GM21717 (cell line): ENCODE measurements at regions not wholly inside any gene's neighbourhood (a gene's known extent, or its start where the extent isn't known, plus 50 kb on each side); places are given as distances from the start of the nearest gene placed in this dataset.

Experiments used
- ATAC-seq: cut with Tn5 transposase; IDR thresholded peaks from one replicate; pipeline ENCODE4 v1.9.1; 2021; ENCODE audit warnings: mild to moderate bottlenecking, moderate library complexity; ENCODE audit not compliant: unreplicated experiment

DNA sequence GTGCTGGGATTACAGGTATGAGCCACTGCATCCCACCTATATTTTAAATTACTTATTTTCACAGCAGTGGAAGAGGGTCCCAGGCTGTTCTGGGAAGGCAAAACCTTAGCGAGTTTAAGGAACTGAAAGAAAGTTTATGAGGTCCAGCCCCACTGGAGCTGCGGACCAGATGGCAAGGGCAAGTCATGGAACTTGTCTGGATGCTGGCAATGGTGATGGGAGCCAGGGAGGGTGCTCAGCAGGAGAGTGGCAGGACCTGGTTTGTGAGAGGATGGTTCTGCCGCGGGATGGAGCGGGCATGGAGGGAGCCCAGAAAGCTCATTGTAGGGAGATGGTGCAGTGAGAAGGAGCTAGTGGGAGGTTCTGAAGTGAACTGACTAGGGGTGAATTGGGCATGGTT, 50.6 kb upstream of the SLC45A1 start:
- ATAC-seq, result no peak

DNA sequence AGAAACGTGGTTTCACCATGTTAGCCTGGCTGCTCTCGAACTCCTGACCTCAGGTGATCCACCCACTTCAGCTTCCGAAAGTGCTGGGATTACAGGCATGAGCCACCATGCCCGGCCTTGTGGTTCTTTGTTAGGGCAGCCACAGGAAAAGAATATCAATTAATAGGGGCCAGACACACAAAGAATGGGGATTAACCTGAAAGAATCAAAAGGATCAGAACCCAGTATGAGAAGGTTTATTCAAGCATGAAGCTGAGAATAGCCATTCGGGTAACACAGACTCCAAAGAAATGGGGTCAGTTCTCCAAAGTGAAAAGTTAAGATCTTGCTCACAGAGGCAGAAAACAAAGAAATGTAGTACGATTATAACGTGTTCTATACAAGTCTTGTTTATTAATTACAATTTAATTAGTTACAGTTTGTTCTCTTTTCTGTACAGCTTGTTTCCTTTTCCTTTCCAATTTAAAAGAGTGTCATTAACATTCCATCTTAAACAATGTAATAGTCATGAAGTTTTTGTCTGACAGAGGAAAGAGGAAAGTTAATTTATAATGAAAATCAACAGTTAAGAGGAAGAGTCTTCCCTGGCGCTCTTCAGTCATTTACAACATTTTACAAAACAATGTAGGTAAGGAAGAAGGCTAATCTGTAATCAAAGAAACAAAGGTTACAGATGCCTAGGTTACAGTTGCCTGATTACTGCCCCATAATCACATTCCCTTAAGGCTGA, 51.3 kb upstream of the SLC45A1 start:
- no peak for ATAC-seq

DNA sequence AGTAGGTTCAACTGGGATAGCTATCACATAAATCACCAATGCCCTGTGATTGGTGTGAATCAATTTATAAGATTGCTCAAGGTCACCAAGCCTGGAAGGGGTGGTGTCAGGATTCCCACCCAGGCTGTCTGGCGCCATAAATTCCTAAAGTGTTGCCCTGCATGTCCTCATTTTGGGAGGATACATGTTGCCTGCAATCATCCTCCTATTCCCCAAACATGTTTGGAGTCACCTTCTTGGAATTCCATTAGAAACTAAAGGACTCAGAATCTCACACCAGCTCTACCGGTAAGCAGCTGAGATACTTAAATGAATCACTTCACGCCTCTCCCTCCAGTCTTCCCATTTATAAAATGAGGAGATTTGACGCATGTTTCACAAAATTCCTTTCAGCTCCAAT, 54.1 kb upstream of the SLC45A1 start:
- ATAC-seq, result no peak

DNA sequence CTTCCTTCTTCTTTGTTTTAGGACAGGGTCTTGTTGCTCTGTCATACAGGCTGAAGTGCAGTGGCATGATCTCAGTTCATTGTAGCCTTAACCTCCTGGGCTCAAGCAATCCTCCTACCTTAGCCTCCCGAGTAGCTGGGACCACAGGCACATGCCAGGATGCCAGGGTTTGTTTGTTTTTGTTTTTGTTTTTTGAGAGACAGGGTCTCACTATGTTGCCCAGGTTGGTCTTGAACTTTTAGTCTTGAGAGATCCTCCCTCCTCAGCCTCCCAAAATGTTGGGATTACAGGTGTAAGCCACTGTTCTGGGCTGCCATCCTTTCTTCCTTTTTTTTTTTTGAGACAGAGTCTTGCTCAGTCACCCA, 56.5 kb upstream of the SLC45A1 start:
- ATAC-seq, result no peak

DNA sequence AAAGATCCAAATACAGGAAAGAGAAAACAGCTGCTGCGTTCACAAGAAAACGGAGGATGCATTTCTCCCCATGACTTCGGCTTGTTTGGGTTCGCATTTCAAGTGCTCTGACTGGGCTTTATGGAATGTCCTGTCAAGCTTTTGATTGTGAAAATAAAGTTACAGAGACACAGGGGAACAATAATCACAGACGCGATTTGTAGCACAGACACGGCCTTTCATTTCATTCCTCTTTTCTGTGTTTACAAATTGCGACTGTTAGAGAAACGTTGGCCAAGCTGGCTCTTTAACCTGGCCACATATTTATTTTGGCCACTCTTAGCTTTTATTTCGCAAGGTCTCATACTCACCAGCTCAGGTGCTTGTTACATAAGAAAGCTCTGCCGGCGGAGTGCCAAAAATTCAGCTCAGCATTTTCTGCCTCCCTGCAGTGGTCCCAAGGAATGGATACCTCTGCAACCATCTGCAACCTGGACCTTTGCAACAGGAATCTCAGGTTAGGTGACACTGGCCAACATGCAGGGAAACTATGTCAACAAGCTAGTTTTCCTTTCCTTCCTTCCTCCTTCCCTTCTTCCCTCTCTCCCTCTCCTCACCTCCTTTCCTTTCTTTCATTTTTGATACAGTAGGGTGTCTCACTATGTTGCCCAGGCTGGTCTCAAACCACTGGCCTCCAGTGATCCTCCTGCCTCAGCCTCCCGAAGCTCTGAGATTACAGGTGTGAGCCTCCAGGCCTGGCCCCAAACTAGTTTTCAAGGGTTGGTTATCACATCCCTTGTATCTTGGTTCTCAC, 58.2 kb upstream of the SLC45A1 start:
- no peak for ATAC-seq

DNA sequence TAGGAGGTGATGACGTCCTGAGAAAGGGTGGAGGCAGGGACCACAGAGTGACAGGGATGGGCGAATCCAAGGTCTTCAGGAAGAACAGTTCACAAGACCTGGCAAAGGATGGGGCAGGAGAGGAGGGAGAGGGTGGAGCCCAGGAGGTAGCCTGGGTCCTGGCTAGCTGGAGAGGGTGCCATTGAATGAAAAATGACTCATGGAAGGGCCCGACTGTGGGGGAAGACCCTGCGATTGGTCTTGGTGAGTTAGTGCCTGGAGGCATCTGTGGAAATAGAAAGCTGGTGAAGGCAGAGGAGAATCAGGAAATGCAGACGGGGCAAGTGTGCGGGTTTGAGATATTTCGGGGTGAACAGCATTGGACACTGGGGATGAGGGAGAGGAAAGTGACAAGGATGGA, 60.3 kb upstream of the SLC45A1 start:
- ATAC-seq, result no peak

DNA sequence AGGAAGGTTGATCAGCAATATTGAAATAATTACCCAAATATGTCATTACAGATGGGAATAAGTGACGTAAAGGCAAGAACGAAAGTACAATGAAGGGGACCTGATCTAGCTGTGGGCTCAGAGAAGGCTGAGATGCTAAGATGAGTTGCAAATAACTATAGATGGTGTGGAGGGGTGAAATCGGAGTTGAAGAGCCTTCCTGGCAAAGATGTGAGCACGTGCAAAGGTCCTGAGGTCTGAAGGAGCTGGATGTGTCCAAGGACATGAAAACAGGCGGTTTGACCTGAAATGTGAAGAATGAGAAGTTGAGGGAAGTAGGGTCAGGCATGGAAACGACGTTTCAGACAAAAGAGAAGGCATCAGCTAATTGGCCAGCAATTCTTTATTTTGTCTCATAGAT, 61.6 kb upstream of the SLC45A1 start:
- ATAC-seq, result no peak

DNA sequence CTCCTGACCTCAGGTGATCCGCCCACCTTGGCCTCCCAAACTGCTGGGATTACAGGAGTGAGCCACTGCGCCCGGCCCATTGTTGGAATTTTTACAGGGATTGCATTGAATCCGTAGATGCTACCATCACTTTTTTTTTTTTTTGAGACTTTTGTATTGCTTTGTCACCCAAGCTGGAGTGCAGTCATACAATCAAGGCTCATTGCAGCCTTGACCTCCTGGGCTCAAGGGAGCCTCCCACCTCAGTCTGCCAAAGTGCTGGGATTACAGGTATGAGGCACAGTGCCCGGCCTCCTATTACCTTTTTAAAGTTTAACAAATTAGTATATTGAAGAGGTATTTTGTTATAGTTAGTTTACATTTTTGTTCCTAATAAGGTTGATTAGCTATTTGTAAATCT, 62.2 kb upstream of the SLC45A1 start:
- no peak for ATAC-seq

DNA sequence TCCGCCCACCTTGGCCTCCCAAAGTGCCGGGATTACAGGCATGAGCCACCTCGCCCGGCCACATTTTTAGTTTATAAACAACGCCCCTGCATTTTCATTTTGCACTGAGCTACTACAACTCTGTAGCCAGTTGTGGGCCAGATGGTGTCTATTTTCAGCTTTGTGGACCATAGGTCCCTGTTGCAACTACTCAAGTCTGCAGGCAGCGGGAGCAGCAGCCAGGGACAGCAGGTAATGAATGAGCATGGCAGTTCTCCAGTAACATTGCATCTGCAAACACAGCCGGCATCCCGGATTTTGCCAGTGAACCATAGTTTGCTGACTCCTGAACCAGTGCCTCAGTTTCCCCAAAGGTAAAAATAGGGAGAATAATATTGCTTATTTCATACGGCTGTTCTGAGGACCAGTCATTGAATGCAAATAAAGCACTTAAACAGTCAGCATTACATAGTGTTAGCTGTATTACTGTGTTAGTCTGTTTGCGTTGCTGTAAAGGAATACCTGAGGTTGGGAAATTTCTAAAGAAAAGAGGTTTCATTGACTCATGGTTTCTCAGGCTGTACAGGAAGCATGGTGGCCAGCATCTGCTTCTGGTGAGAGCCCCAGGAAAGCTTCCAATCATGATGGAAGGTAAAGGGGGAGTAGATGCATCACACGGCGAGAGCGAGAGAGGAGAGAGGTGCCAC, 65.5 kb upstream of the SLC45A1 start:
- no peak for ATAC-seq

DNA sequence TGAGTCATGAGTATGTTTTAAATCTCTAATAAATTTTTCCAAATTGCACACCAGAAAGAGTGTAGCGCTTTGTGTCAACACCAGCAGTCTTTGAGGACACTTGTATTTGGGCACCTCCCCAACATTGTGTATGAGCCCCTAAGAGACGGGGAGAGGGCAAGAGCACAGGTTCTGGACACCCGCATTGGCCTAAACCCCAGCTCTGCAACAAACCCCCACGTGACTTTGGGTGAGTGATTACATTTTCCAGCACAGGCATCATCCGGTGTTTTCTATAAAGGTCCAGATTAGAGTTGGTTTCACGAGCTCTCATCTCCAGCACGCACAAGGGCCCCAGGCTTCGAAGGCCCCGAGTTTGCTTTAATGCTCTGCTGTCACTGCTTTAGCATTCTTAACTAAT, 66.3 kb upstream of the SLC45A1 start:
- ATAC-seq, result no peak

DNA sequence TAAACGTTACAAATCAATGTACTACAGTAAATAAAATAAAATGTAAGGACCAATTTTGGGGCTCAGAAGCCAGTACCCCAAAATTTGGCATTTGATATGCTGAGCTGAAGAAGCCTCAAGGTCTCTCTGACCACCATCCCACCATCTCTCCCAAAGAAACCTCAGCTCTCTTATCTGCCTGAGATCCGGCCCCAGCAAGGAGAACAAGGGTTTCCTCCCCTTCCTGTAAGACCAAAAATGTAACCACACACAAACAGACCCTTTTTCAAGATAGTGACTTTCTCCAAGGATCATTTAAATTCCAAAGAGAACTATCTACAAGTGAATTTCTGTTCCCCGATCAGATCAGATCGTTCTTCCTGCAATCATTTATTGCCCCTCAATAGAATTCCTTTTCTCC, 68.1 kb upstream of the SLC45A1 start:
- ATAC-seq, result no peak

DNA sequence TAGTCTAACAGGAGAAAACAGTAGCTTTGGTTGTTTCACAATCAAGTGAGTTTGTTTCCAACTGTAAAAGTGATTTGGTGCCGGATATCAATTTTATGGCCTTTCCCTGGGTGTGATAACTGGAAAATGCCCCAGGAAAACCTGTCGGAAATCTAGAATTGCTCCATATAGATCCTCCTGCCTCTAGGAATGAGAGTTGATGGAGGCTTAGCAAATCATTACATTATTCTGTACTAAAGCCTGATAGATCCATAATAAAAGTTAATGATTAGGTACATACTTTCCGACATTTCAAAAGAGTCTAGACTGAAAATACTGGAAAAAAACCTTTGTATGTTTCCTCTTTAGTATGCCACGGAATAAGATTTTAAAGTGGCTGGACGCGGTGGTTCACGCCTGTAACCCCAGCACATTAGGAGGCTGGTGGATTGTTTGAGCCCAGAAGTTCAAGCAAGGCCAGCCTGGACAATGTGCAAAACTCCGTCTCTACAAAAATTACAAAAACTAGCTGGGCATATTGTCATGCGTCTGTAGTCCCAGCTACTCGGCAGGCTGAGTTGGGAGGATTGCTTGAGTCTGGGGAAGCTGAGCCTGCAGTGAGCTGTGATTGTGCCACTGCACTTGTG, 70.0 kb upstream of the SLC45A1 start:
- ATAC-seq, result no peak

DNA sequence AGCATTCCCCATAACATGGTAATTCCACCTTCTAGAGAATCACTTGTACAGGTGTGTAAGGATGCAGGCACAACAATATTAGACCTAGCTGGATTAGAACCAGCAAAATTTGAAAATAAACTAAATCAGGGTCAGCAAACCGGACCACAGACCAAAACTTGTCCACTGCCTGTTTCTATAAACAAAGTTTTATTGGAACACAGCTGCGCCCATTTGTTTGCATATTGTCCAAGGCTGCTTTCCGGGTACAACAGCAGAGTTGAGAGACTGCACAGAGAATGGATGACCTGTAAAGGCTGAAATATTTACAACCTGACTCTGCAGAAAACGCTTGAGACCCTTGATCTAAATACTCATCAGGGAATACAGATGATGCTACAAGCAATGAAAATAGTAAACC, 73.6 kb upstream of the SLC45A1 start:
- ATAC-seq, result no peak

DNA sequence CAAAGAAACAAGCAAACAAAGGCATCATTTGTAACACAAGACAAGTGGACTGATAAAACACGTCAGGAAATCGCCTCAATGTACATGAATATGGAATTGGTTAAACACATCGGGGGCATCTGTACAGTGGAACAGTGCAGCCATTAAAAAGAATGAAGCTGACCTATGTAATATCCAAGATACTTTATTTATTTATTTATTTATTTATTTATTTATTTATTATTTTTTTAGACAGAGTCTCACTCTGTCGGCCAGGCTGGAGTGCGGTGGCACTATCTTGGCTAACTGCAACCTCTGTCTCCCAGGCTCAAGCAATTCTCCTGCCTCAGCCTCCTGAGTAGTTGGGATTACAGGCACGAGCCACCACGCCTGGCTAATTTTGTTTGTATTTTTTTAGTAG, 75.4 kb upstream of the SLC45A1 start:
- ATAC-seq, result no peak

DNA sequence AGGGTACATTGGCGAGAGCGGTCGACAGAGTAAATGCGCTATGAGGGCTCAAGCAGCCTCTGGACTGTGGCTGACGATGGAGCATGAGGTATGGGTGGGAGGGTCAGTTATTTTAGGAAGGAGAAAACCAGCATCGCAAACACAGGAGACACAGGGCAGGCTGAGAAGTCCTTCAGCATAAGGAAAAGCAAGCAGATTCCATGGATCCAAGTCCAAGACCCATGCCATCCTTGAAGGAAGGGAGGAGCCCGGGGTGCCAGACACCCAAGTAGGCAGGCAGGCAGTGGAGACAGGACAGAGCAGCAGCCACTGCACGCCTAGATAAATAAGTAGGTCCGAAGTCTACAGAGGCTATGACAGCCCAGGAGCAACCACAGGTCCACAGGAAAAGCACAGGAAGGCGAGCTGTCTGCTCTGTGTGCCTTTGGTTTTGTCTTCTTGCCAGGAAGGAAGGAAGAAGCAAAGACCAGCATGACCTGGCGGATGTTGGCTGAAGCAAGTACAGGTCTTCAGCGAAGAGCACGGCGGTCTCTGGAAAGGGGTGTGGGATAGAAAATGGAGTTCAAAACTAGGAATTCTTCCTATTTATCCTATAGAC, 76.4 kb upstream of the SLC45A1 start:
- no peak for ATAC-seq

DNA sequence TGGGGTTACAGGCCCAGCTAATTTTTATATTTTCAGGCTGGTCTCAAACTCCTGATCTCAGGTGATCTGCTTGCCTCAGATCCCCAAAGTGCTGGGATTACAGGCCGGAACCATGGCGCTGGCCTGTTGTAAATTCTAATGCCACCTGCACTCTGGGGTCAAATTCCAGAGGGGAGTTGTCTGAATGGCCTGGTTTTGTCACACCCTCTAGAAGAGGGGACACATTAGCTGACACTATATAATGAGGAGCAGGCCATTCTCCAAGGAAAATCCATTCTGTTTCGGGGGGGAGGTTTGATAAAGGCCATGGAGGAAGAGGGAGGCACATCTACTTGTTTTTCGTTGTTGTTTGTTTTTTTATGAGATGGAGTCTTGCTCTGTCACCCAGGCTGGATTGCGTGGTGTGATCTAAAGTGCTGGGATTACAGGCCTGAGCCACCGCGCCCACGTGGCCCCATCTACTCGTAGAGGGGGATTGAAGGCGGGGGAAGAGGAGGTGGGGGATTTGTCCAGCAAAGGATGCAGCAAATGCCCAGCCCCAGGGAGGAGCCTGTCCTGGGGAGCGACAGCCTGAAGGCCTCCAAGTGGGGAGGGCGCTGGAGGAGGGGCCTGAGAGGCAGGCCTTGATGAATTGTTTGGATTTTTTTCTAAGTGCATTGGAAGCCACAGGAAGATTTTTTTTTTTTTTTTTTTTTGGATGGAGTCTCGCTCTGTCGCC, 78.4 kb upstream of the SLC45A1 start:
- no peak for ATAC-seq

DNA sequence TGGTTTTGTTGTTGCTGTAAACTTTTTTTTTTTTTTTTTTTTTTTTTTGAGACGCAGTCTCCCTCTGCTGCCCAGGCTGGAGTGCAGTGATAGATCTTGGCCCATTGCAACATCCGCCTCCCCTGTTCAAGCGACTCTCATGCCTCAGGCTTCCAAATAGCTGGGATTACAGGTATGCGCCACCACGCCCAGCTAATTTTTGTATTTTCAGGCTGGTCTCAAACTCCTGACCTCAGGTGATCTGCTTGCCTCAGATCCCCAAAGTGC, 78.9 kb upstream of the SLC45A1 start:
- ATAC-seq, result no peak

DNA sequence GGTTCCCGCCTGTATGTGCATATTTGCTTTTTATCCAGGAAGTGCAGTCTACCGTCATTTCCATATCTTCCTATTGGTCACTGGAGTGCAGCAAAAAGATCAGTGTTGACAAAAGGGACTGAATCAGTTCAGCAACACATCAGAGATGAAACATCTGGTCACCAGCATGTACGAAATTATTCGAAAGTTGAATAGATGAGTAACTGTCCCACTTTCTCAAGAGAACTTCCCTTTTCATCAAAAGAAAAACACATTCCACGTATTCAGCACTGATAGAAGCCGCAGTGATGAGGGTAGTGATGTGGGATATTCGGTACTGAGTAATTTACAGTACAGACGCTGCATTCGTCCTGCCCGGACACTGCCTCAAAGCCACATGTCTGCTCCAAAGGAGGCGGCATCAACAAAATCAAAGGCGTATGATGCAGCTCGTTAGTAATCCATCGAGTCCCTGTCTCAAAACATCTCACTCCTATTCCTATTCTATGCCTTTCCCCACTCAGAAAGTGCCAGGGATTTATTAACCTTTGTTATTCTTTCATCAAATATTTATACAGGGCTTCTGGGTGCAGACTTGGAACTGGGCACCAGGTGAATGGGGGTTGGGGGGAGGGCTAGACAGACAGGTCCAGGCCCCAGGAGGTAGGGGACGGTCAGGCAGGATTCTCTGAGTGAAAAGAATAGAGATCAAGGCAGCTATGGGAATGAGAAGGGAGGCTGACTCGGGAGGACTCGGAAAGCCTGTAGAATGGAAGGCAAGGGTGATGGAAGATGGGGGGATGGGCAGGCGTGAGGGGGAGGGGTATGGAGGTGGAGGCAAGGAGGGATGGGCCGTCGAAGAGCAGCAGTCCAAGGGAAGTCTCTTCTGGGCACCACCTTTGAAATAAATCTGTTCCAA, 79.5 kb upstream of the SLC45A1 start:
- ATAC-seq, result no peak

DNA sequence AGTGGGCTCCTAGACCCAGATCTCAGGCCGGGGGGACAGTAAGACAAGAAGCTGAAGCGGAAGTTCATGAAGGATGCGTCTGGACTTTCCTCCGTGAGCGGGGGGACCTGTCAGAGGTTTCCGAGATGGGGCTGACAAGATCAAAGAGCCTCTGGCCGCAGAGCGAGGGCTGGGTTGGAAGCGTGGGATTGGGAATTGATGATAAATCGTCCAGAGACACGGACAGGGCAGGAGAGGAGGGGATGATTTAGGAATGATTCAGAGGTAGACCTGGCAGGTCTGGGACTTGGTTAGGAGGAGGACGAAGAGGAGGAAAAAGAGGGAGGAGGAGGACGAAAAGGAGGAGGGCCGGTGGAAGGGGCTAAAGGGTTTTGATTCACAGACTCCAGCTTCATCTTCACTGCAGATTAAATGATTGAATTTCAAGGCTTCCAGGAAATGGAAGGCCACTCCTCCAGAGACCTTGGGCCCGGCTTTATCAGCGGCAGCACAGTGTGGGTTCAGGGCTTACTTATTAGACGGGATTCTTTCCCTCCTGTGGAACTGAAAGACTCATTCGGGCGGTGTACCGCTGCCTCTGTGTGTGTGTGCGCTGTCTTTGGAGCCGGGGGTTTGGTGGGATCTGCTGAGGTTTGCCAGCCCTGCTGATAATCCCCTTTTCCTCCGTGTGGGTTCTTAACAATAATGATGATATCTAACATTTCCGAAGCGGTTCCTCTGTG, 85.7 kb upstream of the SLC45A1 start:
- no peak for ATAC-seq
